Hematopoietic multipotent progenitor cell treated with erythropoietin and hydrocortisone succinate and interleukin-3 and kit ligand, for 17 days (in vitro differentiated cells): ENCODE measurements at regions not wholly inside any gene's neighbourhood (a gene's known extent, or its start where the extent isn't known, plus 50 kb on each side); places are given as distances from the start of the nearest gene placed in this dataset.
"Not testable (repeated sequence)": the region's sequence is repeated elsewhere in the genome, so short reads cannot be mapped to it uniquely, and the experiment has no call there.

Source experiments
- DNase-seq: peaks from one replicate; pipeline ENCODE4 v3.0.0-alpha.2; 2015; ENCODE audit warnings: low spot score

- no peak for DNase-seq
These were observed 164.4 kb upstream of the KCNG1 start for GRCh38 chr20:51187261-51187660.

DNA sequence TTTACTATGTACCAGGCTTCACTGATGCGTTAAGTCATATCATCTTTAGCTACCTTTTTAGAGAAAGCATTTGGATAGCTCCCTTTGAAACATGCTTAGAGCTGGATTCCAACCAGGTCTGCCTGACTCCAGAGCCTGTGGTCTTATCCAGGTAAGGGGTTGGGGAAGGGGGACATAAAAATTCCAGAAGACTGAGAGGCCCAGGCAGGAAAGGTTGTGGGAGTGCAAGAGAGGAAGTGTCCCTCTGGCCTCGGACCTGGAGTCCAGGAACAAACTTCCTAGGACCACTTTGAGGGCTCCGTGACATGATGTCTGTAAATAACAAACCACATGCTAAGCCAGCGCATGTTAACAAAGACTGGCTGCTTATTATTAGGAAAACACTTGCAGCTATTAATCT is 163.0 kb upstream of the KCNG1 start:
- no peak for DNase-seq

DNA sequence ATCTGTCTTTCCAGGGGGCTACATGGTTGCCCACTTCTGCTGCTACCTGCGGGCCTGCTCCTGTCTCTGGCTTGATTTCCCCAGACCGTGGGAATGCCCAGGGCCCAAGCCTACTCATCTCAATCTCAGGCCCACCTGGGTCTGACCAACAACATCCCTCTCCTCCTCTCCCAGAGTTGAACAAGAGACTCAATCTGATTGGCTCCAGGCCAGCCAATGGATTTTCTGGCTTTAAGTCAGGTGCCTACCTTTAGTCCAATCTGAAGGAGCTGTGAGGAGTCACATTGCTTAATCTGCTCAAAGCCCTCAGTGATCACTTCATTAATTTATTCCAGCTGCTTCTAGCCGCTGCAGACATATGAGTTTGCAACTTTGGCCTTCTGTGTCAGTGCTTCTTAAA is 162.4 kb upstream of the KCNG1 start:
- no peak for DNase-seq

- DNase-seq = no peak
These were observed 161.4 kb upstream of the KCNG1 start for GRCh38 chr20:51184289-51184688.

DNA sequence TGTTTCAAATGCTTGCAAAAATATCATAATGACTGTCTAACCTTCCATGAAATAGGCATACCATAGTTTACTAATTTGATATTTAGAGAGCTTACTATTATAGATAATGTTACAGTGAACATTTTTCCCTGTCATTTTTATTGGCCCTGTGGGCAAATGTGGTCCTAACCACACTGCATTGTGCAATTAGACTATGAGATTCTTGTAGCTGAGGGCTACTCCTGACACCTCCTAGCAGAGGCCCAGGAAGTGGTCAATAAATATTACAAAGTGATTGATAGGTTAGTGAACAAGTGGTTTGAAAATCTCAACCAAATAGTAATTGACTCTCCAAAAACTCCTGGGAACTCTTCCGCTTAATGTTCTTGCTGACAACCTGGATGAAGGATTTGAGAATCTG is 160.5 kb upstream of the KCNG1 start:
- DNase-seq = no peak

- DNase-seq = no peak
These were observed 159.7 kb upstream of the KCNG1 start for GRCh38 chr20:51182571-51182970.

GRCh38 chr20:51178153-51178552 is 155.2 kb upstream of the KCNG1 start:
- no peak for DNase-seq

DNA sequence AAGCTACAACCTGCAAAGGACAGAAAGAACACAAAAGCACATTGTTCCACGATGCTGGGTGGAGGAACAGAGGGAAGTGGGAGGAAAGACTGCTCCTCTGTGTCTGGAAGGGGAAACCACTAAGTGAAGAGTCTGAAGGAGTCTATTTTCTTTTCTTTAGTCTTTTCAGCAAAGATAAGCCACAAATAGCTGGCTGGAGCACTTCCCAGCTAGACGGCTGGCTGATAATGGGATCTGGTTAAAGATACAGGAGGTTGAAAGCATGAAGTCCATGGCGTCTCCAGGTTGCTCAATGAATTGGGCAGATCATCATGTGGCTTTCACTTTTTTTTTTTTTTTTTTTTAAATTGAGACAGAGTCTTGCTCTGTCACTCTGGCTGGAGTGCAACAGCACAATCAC is 154.0 kb upstream of the KCNG1 start:
- no peak for DNase-seq

DNA sequence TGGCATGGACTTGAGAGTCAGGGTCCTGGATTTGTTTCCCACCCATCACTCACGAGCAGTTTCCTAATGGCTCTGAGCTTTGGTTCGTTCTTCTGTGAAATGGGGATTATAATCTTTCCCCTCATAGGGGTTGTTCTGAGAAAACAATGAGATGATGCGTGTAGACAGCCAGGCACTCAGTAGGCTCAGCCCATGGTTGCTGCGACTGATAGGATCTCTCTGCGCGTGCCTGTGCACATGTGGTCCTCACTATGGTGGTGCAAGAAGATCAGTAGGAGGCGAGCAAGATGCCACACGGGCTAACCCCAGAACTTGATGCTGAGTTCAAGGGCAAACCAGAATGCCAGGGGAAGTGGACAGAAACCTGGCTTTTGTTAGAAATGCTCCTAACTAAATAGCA is 153.5 kb upstream of the KCNG1 start:
- no peak for DNase-seq

GRCh38 chr20:51175724-51176123 is 152.8 kb upstream of the KCNG1 start:
- DNase-seq = no peak

DNA sequence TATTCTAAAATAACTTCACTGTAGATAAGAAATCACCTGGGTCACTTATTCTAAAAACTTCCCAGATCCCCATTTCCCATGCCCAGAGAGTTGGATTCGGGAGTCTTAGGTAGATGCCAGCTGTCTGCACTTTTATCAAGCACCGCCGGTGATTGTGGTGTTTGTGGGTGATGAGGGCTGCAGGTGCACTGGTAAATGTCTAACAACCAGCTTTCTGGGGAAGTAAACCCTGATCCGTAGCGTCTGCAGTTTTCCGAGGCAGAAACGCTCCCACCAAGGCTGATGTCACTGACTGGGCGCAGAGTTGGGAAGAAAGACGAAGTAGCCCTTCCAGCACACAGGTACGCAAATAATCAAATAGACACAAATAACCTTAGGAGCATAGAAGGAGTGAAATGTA is 152.2 kb upstream of the KCNG1 start:
- DNase-seq = no peak

GRCh38 chr20:51174536-51174935 is 151.6 kb upstream of the KCNG1 start:
- DNase-seq = no peak

GRCh38 chr20:51172558-51173428 is 149.9 kb upstream of the KCNG1 start:
- DNase-seq = no peak

DNA sequence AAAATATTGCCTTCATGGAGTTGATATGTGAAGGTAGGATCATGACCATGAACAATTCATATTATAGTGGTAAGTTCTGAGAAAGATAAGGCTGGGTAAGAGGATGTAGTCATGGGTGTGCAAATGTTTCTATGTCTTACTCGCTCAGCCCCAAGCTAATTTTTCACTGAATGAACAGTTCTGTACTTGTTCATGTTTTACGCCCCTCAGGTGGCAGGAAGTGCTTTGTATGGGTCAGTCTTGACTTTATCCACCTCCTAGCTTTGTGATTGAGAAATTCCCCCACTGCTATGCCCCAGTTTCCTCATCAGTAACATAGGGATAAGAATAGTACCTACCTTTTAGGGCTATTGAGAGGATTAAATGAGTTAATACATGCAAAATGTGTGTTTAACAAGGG is 148.2 kb upstream of the KCNG1 start:
- no peak for DNase-seq

- no peak for DNase-seq
These were observed 146.9 kb upstream of the KCNG1 start for GRCh38 chr20:51169813-51170212.

DNA sequence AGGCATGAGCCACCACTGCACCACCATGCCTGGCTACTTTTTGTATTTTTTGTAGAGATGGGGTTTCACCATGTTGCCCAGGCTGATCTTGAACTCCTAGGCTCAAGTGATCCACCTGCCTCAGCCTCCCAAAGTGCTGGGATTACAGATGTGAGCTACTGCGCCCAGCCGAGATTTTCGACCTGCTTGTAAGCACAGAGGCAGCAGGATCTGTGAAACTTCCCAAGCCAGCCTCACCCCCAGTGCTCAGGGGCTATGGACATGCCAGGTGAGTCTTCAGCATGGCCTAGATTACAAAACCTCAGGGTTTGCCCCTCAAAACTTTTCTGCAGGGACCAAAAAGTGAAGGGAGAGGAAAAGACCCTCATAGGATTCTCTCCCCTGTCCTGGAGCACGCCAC is 145.0 kb upstream of the KCNG1 start:
- not testable (repeated sequence) for DNase-seq

- DNase-seq = no peak
These were observed 143.6 kb upstream of the KCNG1 start for GRCh38 chr20:51166489-51166888.

DNA sequence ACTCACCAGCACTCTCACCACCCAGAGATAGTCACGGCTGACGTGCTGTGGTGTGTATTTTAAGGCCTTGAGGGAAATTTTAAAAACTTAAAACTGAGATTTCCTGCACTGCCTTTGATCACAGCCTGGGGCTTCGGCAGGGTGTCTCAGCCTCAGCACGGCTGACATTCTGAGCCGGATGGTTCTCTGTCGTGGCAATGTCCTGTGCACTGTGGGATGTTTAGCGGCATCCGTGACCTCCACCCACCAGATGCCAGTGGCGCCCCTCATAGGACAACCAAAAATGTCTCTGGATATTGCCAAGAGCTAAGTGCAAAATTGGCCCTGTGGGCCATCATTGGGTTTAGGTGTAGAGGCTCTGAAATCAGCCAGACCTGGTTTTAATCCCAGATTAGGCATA is 142.2 kb upstream of the KCNG1 start:
- no peak for DNase-seq

GRCh38 chr20:51164731-51165130 is 141.8 kb upstream of the KCNG1 start:
- DNase-seq = no peak

DNA sequence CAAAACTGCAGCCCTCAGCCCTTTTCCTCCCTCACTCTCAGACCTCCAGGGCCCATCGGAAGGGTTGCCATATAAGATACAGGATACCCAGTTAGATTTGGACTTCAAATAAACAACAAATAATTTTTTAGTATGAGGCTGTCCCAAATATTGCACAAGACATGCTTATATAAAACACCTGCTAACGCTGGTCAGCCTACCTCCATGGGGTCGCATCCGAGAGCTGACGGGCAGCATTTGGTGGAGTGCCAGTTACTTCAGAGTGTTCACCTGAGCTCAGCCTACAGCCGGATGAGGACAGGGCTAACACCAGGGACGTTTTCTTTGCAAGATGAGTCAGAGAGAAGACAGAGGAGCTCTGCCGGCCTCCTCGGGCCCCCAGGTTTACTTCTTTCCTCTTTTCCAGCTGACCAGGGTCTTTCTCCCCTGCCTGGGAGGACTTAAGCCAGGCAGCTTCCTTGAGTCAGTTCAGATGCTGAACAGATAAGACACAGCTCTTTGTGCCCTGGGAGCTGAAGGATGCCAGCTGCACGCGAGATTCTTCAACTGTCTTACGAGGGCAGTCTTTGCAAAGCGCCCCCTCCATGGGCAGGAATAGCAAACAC is 141.2 kb upstream of the KCNG1 start:
- no peak for DNase-seq

DNA sequence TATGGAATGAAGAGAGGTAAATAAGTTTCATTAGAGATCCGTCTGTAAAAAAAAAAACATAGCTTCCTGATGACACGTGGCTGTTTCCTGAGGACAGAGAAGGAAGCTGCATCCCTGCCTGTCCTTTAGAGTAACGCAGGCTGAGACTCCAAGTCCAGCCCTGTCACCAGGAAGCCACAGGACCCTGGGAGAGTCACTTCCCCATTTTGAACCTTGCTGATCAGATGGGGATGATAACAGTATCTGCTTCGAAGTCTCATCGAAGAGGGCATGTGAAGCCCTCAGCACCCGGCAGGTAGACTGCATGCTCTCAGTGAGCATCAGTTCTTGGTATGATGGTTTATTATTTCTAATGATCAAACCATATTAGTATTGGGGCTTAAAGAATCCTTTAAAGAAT is 139.1 kb upstream of the KCNG1 start:
- DNase-seq = no peak

GRCh38 chr20:51160821-51161220 is 137.9 kb upstream of the KCNG1 start:
- no peak for DNase-seq

- no peak for DNase-seq
These were observed 137.1 kb upstream of the KCNG1 start for GRCh38 chr20:51159981-51160380.

DNA sequence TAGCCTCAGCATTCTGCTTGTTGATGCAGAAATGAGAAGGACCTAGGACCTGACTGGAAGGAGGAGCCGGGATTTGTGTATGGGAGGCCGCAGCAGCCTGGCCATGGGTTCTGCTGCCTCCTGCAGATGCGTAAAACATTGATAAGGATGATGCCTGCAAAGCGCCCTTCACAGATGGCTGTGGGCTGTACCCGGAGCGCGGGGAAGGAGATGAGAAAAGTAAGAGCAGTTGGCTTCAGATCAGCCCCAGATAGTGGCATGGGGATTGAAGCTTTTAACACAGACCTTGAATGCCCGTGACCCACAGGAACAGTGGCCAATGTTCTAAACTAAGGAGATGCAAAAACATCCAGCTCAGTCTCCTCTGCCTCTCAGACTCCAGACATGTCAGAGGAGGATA is 136.4 kb upstream of the KCNG1 start:
- no peak for DNase-seq
